ENCODE measurements at regions not wholly inside any gene's neighbourhood (a gene's known extent, or its start where the extent isn't known, plus 50 kb on each side); places are given as distances from the start of the nearest gene placed in this dataset.

DNA sequence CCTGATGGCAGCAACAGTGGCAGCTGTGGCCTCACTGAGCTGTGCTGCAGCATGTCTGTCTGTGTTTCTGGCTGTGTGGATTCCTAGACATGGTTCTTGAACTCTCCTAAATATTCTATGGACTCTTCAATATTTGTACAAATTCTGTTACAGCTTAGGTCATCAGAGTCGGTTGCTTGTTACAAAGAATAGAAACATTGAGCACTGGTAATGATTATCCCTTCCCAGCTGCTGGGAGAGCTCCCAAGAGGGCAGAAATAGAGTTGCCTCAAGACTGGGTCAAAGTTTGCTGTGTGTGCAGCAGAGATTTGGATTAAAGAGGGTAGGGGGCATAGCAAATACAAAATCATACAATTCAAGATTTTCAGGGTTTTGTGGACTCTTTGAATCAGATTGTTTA is 337.1 kb upstream of the AKR1E2 start:
- TF ChIP-seq, protein P1, sequence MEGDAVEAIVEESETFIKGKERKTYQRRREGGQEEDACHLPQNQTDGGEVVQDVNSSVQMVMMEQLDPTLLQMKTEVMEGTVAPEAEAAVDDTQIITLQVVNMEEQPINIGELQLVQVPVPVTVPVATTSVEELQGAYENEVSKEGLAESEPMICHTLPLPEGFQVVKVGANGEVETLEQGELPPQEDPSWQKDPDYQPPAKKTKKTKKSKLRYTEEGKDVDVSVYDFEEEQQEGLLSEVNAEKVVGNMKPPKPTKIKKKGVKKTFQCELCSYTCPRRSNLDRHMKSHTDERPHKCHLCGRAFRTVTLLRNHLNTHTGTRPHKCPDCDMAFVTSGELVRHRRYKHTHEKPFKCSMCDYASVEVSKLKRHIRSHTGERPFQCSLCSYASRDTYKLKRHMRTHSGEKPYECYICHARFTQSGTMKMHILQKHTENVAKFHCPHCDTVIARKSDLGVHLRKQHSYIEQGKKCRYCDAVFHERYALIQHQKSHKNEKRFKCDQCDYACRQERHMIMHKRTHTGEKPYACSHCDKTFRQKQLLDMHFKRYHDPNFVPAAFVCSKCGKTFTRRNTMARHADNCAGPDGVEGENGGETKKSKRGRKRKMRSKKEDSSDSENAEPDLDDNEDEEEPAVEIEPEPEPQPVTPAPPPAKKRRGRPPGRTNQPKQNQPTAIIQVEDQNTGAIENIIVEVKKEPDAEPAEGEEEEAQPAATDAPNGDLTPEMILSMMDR (IDR thresholded peaks at IDR 0.05; ENCODE audit: low read depth, low read length, missing control alignments) = no peak
- DNase-seq (ENCODE audit: extremely low read depth, low read depth) = no peak
- H3K4me3 ChIP-seq (replicated peaks; ENCODE audit: low read depth, low read length) = no peak overlapping the region

DNA sequence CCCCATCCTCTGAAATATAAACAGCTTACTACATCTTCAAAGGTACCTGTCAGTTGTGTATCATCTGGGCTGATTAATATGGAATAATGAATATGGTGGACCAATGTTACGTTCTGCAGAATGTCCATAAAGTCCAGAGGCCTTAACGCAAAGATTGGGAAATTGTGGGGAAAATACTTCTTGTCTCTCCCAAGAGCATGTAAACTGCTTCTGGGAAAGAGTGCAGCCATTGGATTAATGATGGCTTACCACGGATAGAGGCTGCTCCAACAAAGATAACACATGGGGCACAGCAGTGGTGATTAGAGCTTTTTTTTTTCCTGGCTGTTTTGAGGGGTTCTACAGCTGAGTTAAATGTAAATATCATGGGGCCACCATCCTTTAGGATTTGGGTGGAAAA is 340.4 kb upstream of the AKR1E2 start:
- TF ChIP-seq, protein P1 (IDR thresholded peaks at IDR 0.05; ENCODE audit: low read depth, low read length, missing control alignments) = no peak
- DNase-seq (ENCODE audit: extremely low read depth, low read depth) = no peak
- H3K4me3 ChIP-seq (replicated peaks; ENCODE audit: low read depth, low read length) = no peak overlapping the region

DNA sequence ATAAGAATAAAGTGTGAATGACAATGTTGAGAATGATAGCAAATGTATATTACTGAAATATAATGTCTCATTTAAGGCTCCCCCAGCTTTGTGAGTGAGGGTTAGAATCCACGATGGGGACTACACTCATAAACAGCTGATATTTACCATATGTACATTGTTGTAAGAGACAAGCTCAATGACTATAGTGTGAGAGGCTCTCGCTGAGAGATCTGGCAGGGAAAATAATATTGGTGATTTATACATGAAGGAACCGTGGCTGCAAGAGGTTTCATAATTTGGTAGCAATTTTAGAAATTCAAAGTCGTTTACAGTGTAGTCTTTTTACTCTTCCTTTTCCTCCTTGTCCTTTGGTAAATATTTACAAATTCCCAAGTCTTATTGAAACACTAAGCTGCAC is 342.2 kb upstream of the AKR1E2 start:
- DNase-seq (ENCODE audit: extremely low read depth, low read depth) = no peak
- TF ChIP-seq, protein P1 (IDR thresholded peaks at IDR 0.05; ENCODE audit: low read depth, low read length, missing control alignments) = no peak
- H3K4me3 ChIP-seq (replicated peaks; ENCODE audit: low read depth, low read length) = no peak overlapping the region

DNA sequence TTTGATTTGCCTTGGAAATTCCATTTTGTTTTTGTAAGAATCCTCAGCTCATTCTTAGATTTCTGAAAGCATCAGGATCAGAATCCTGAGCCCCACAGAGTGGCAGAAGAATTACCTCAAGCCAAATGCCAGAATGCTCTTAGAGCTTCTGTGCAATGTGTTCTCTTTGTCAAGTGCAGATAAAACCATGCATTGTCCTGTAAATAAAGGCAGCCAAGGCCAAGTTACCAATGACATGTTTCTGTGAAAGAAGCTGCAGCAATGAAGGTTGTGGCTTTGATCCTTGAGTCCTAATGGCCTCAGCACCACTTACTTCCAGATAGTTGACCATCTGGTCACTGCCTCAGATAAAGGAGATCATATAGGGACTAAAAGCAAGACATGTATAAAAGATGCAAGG is 343.3 kb upstream of the AKR1E2 start:
- no peak for DNase-seq (ENCODE audit: extremely low read depth, low read depth)
- TF ChIP-seq, protein P1 (IDR thresholded peaks at IDR 0.05; ENCODE audit: low read depth, low read length, missing control alignments) = no peak
- no peak overlapping the region for H3K4me3 ChIP-seq (replicated peaks; ENCODE audit: low read depth, low read length)

DNA sequence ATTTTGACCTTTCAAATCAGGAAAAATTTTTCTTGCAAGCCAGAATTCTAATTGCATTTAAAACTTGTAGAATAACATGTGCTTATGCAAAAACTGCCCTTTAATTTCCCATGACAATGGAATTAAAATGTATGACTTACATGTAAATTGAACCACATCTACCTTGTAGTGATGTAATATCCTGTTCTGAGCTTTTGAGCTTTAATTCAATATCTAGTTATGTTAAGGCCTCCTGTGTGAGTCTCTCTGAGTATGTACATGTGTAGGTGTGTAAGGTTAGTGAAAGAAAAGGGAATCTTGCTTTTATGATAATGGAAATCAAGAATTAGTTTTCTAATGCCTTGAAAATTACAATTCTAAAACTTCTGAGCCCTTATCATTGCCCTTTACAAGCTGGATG is 344.8 kb upstream of the AKR1E2 start:
- DNase-seq (ENCODE audit: extremely low read depth, low read depth) = no peak
- no peak overlapping the region for H3K4me3 ChIP-seq (replicated peaks; ENCODE audit: low read depth, low read length)
- TF ChIP-seq, protein P1 (IDR thresholded peaks at IDR 0.05; ENCODE audit: low read depth, low read length, missing control alignments) = no peak

DNA sequence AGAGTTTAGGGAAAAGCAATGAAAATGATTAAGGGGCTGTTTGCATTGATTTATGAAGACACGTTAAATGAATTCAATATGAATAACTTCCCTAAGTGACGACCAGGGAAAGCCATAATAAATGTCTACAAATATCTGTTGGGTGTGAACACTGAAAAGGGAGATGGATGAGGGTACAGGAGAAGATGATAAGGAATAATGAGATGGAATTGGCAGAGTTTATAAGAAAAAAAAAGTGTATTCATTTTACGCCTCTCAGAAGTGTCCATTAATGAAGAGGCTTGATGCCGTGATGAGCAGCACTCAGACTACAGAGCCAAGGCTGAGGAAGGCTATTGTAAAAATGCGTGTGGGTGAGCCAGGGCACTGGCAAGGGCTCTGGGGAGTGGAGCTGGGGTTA is 346.7 kb upstream of the AKR1E2 start:
- DNase-seq (ENCODE audit: extremely low read depth, low read depth) = no peak
- no peak overlapping the region for H3K4me3 ChIP-seq (replicated peaks; ENCODE audit: low read depth, low read length)
- TF ChIP-seq, protein P1 (IDR thresholded peaks at IDR 0.05; ENCODE audit: low read depth, low read length, missing control alignments) = no peak

DNA sequence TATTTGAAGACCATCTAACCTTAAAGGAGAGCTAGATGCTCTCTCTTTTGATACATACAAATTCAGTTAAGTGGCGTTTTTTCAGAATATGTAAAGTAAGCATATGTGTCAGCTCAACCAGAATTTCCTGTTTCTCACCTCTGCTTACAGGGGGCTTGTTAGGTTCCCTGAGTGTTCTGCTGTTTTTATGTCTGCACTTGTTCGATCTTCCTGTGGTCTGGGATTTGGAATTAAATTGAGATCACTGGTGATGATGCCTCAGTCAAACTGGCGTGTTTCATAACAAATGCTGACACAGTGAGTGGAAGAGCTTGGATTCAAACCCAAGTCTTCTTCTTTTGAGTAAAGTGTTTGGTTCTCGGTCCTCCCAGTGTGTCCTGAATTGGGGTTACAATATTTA is 348.3 kb upstream of the AKR1E2 start:
- DNase-seq (ENCODE audit: extremely low read depth, low read depth) = no peak
- no peak overlapping the region for H3K4me3 ChIP-seq (replicated peaks; ENCODE audit: low read depth, low read length)
- TF ChIP-seq, protein P1 (IDR thresholded peaks at IDR 0.05; ENCODE audit: low read depth, low read length, missing control alignments) = no peak
